Endothelial cell of umbilical vein (primary cell): ENCODE measurements at regions not wholly inside any gene's neighbourhood (a gene's known extent, or its start where the extent isn't known, plus 50 kb on each side); places are given as distances from the start of the nearest gene placed in this dataset.

Experiments
- BruUV-seq: library from RNA; stranded (reverse); fragments of 400-500 nt; replicated peaks from 2 replicates; lab custom pipeline; 2021; lab: Mats Ljungman, UMichigan
- CTCF ChIA-PET: fragments of 300-600, 350-600 bp; sonication (Branson Sonifier 250); formaldehyde crosslinking; loops from one replicate; lab custom pipeline; 2021; ENCODE audit warnings: antibody characterized with exemption, inconsistent platforms; lab: Charles Lee
- POLR2A ChIA-PET: fragments of 300-600, 350-600 bp; sonication (Branson Sonifier 250); formaldehyde crosslinking; loops from one replicate; lab custom pipeline; 2021; ENCODE audit warnings: antibody characterized with exemption, inconsistent platforms; lab: Charles Lee
- DNase-seq: peaks from one replicate; pipeline ENCODE4 v3.0.0-alpha.2; 2011; ENCODE audit warnings: low read depth, low spot score
- FAIRE-seq: peaks from 2 replicates; lab custom pipeline; 2011; peaks lifted over from hg19 to GRCh38; lab: Jason Lieb, UNC
- H2AFZ ChIP-seq: 2 replicates; pipeline ENCODE4 v1.6.0; 2012; ENCODE audit warnings: low read depth, low read length, control low read depth, inconsistent platforms
- H3K27ac ChIP-seq: 2 replicates; pipeline ENCODE4 v1.5.1; 2011; ENCODE audit warnings: low read depth, mild to moderate bottlenecking, control low read depth, low read length, moderate library complexity; ENCODE audit not compliant: insufficient read depth
- H3K27me3 ChIP-seq, 2 experiments: 2 replicates each; pipeline versions ENCODE4 v1.6.0 to v1.6.1; 2011; ENCODE audit warnings: low read length in 2 of 2, mixed read lengths in 1 of 2; ENCODE audit not compliant: control insufficient read depth in 2 of 2, insufficient read depth in 2 of 2
- H3K36me3 ChIP-seq, 2 experiments: 2 replicates in 1 of 2; 3 replicates in 1 of 2; pipeline ENCODE4 v1.5.1; 2011; ENCODE audit warnings: low read length in 2 of 2, mild to moderate bottlenecking in 1 of 2, moderate library complexity in 1 of 2; ENCODE audit not compliant: control insufficient read depth in 2 of 2, insufficient read depth in 2 of 2; ENCODE audit errors: extremely low read depth in 1 of 2
- H3K4me1 ChIP-seq: 3 replicates; pipeline ENCODE4 v1.5.1; 2011; ENCODE audit warnings: mild to moderate bottlenecking, low read length; ENCODE audit not compliant: control insufficient read depth, insufficient read depth; ENCODE audit errors: extremely low read depth
- H3K4me2 ChIP-seq: 2 replicates; pipeline ENCODE4 v1.6.1; 2011; ENCODE audit warnings: low read length, control low read depth, mixed read lengths; ENCODE audit not compliant: insufficient read depth
- H3K4me3 ChIP-seq, 3 experiments: fragments of 200-600 bp in 1 of 3; sonication (generic), shearing (Covaris generic) in 1 of 3; replicated peaks in 1 of 3; 2 replicates each; pipeline ENCODE4 v1.5.1; 2011 to 2016; ENCODE audit warnings: control low read depth in 3 of 3, low read length in 3 of 3, mild to moderate bottlenecking in 2 of 3, inconsistent platforms in 1 of 3, low read depth in 1 of 3, moderate library complexity in 1 of 3; ENCODE audit not compliant: insufficient read depth in 1 of 3
- H3K79me2 ChIP-seq: 2 replicates; pipeline ENCODE4 v1.6.0; 2012; ENCODE audit warnings: low read length, inconsistent platforms; ENCODE audit not compliant: control insufficient read depth, insufficient read depth
- H3K9ac ChIP-seq: replicated peaks from 2 replicates; pipeline ENCODE3; 2011; ENCODE audit warnings: low read length, control low read depth; ENCODE audit not compliant: insufficient read depth; ENCODE audit errors: extremely low read depth
- H3K9me1 ChIP-seq: replicated peaks from 3 replicates; pipeline ENCODE4 v1.6.0; 2011; ENCODE audit warnings: mild to moderate bottlenecking, low read length; ENCODE audit not compliant: control insufficient read depth, insufficient read depth; ENCODE audit errors: extremely low read depth
- H3K9me3 ChIP-seq: replicated peaks from 2 replicates; pipeline ENCODE4 v1.5.1; 2012; ENCODE audit warnings: low read length, inconsistent platforms; ENCODE audit not compliant: control insufficient read depth, insufficient read depth
- H4K20me1 ChIP-seq: replicated peaks from 2 replicates; pipeline ENCODE3; 2011; ENCODE audit warnings: mild to moderate bottlenecking, low read length; ENCODE audit not compliant: control insufficient read depth, insufficient read depth; ENCODE audit errors: extremely low read depth
- EZH2 ChIP-seq: IDR thresholded peaks from 2 replicates; pipeline ENCODE4 v1.6.1; 2012; ENCODE audit warnings: borderline replicate concordance, low read depth, mild to moderate bottlenecking, moderate library complexity, low read length, inconsistent platforms; ENCODE audit not compliant: severe bottlenecking
- FOS ChIP-seq: IDR thresholded peaks from 2 replicates; pipeline ENCODE4 v1.6.1; 2011; ENCODE audit warnings: mild to moderate bottlenecking, low read length, moderate library complexity, borderline replicate concordance; ENCODE audit not compliant: insufficient read depth
- GATA2 ChIP-seq: IDR thresholded peaks from 2 replicates; pipeline ENCODE4 v1.7.0; 2011; ENCODE audit warnings: low read depth, mild to moderate bottlenecking, moderate library complexity, mixed read lengths, low read length; ENCODE audit not compliant: insufficient read length, insufficient read depth
- JUN ChIP-seq: IDR thresholded peaks from 2 replicates; pipeline ENCODE4 v1.6.1; 2011; ENCODE audit warnings: borderline replicate concordance, low read depth; ENCODE audit not compliant: insufficient read length, insufficient read depth
- MYC ChIP-seq: IDR thresholded peaks from one replicate; pipeline ENCODE4 v1.6.1; 2011; ENCODE audit warnings: mild to moderate bottlenecking, low read depth, low read length
- POLR2A ChIP-seq: IDR thresholded peaks from 2 replicates; pipeline ENCODE4 v1.6.1; 2012; ENCODE audit warnings: low read depth, mild to moderate bottlenecking, control low read depth, low read length
- POLR2AphosphoS5 ChIP-seq: IDR thresholded peaks from 2 replicates; pipeline ENCODE4 v1.6.1; 2012; ENCODE audit warnings: low read depth, mild to moderate bottlenecking, control low read depth, low read length, moderate library complexity; ENCODE audit not compliant: insufficient read depth
- dilution Hi-C: fragments of 300-500 bp; cut with MboI; formaldehyde crosslinking; loops from one replicate; pipeline ENCODE4 v1.15.0; 2019; ENCODE audit warnings: low sequenced_read_pairs; ENCODE audit not compliant: extremely low pct_ligation_motif_present
- intact Hi-C: fragments of 100-400 bp; cut with micrococcal nuclease; formaldehyde crosslinking; loops from one replicate; pipeline ENCODE4 v1.10.0; 2022
- TF ChIP-seq, protein P1 (sequence below), 2 donors: IDR thresholded peaks; 1 replicate in 1 of 2; 2 replicates in 1 of 2; pipeline ENCODE4 v1.5.1; 2011; ENCODE audit warnings: low read length in 2 of 2, mild to moderate bottlenecking in 2 of 2, moderate library complexity in 2 of 2, control low read depth in 1 of 2, inconsistent platforms in 1 of 2, low read depth in 1 of 2; ENCODE audit not compliant: insufficient read depth in 1 of 2; ENCODE audit errors: extremely low read depth in 1 of 2
- TF ChIP-seq, protein P2 (sequence below): IDR thresholded peaks from 2 replicates; pipeline ENCODE4 v1.6.1; 2011; ENCODE audit not compliant: insufficient read depth, insufficient read length

DNA sequence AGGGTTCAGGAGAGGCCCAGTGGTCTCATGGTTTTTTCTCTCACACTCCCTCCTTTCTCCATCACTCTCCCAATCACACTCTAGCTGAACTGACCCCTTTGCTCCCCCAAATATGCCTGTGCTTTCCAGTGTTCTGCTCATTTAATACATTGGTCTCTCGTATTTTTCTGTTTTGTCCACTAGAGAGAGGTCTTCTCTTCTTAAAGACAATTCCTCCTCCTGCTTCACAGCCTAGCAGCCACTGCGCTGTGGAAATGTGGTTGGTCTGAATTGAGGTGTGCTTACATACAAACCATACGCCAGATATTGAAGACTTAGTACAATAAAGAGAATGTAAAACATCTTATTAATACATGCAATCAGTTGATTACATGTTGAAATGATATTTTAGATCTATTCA, 60.6 kb upstream of the XCR1 start:
- H3K27me3 ChIP-seq = peaks cover under 1 to 9% of the 10 kb centered on the region in 2 experiments
- no peaks in the 10 kb centered on the region for H4K20me1 ChIP-seq
- H3K4me1 ChIP-seq = no peaks in the 10 kb centered on the region
- intact Hi-C loops = no loop called here
- H3K36me3 ChIP-seq = no peaks in the 10 kb centered on the region
- TF ChIP-seq POLR2A (no peak), JUN (no peak), FOS (no peak), MYC (no peak), EZH2 (no peak), POLR2AphosphoS5 (no peak), GATA2 (no peak)
- TF ChIP-seq, protein P1, sequence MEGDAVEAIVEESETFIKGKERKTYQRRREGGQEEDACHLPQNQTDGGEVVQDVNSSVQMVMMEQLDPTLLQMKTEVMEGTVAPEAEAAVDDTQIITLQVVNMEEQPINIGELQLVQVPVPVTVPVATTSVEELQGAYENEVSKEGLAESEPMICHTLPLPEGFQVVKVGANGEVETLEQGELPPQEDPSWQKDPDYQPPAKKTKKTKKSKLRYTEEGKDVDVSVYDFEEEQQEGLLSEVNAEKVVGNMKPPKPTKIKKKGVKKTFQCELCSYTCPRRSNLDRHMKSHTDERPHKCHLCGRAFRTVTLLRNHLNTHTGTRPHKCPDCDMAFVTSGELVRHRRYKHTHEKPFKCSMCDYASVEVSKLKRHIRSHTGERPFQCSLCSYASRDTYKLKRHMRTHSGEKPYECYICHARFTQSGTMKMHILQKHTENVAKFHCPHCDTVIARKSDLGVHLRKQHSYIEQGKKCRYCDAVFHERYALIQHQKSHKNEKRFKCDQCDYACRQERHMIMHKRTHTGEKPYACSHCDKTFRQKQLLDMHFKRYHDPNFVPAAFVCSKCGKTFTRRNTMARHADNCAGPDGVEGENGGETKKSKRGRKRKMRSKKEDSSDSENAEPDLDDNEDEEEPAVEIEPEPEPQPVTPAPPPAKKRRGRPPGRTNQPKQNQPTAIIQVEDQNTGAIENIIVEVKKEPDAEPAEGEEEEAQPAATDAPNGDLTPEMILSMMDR (IDR thresholded peaks at IDR 0.05; ENCODE audit: extremely low read depth in 1 of 2, insufficient read depth in 1 of 2, low read depth in 1 of 2, low read length in 2 of 2) = no peak
- TF ChIP-seq, protein P2, sequence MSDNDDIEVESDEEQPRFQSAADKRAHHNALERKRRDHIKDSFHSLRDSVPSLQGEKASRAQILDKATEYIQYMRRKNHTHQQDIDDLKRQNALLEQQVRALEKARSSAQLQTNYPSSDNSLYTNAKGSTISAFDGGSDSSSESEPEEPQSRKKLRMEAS = no peak
- ChIA-PET POLR2A (no interaction called here), CTCF (interaction anchor here (1.7 to 1.8 kb wide), 2 partner anchors 120 to 339 kb away, joined by 4 to 7 read pairs; no protein-coding TSS in a partner anchor)
- no TSS peak for BruUV-seq
- no peaks in the 10 kb centered on the region for H3K79me2 ChIP-seq
- H3K4me3 ChIP-seq = no peak overlapping the region
- no peak for DNase-seq
- dilution Hi-C loops = no loop called here
- no peak for FAIRE-seq
- no peak overlapping the region for H3K27ac ChIP-seq
- H3K9ac ChIP-seq = no peak overlapping the region
- H3K9me3 ChIP-seq = no peaks in the 10 kb centered on the region
- H3K4me2 ChIP-seq = no peak overlapping the region
- no peak overlapping the region for H2AFZ ChIP-seq
- H3K9me1 ChIP-seq = no peaks in the 10 kb centered on the region
